ENCODE measurements at regions not wholly inside any gene's neighbourhood (a gene's known extent, or its start where the extent isn't known, plus 50 kb on each side); places are given as distances from the start of the nearest gene placed in this dataset.
A peak's percentile ranks its signal among the peaks of the same experiment; 100 is the strongest.

GRCh38 chr12:3364226-3364625 is 126.8 kb upstream of the PRMT8 start:
- no peaks in the 10 kb centered on the region for H3K9me3 ChIP-seq
- no peak overlapping the region for H3K27ac ChIP-seq
- H3K4me1 ChIP-seq, result no peaks in the 10 kb centered on the region
- TF ChIP-seq CTCF (IDR thresholded peaks at IDR 0.05), result no peak
- DNase-seq (no peak), ATAC-seq (no peak)
- H3K36me3 ChIP-seq, result no peaks in the 10 kb centered on the region
- intact Hi-C loops (cut with DNase I), result no loop called here
- H3K27me3 ChIP-seq, result peaks cover 38% of the 10 kb centered on the region
- no peak overlapping the region for H3K4me3 ChIP-seq

GRCh38 chr12:3364661-3365462 is 126.1 kb upstream of the PRMT8 start:
- DNase-seq (no peak), ATAC-seq (no peak)
- H3K9me3 ChIP-seq, result no peaks in the 10 kb centered on the region
- H3K27me3 ChIP-seq, result peaks cover 32% of the 10 kb centered on the region
- intact Hi-C loops (cut with DNase I), result no loop called here
- no peaks in the 10 kb centered on the region for H3K4me1 ChIP-seq
- TF ChIP-seq CTCF (IDR thresholded peaks at IDR 0.05), result no peak
- no peak overlapping the region for H3K4me3 ChIP-seq
- no peak overlapping the region for H3K27ac ChIP-seq
- H3K36me3 ChIP-seq, result no peaks in the 10 kb centered on the region

- Histone ChIP-seq H3K27me3 (peaks cover 31% of the 10 kb centered on the region), H3K4me1 (no peaks in the 10 kb centered on the region), H3K4me3 (no peak overlapping the region), H3K9me3 (no peaks in the 10 kb centered on the region), H3K27ac (no peak overlapping the region), H3K36me3 (no peaks in the 10 kb centered on the region)
- TF ChIP-seq CTCF (IDR thresholded peaks at IDR 0.05), result no peak
- ATAC-seq (peak; percentile 80), DNase-seq (no peak)
- intact Hi-C loops (cut with DNase I), result no loop called here
These were observed 125.3 kb upstream of the PRMT8 start for GRCh38 chr12:3365463-3366411.

GRCh38 chr12:3366451-3367110 is 124.4 kb upstream of the PRMT8 start:
- no peak for ATAC-seq
- Histone ChIP-seq H3K27ac (no peak overlapping the region), H3K4me3 (no peak overlapping the region), H3K36me3 (no peaks in the 10 kb centered on the region), H3K27me3 (peaks cover 31% of the 10 kb centered on the region), H3K4me1 (no peaks in the 10 kb centered on the region), H3K9me3 (no peaks in the 10 kb centered on the region)
- DNase-seq, result no peak
- TF ChIP-seq CTCF (IDR thresholded peaks at IDR 0.05), result no peak
- intact Hi-C loops (cut with DNase I), result no loop called here

GRCh38 chr12:3367750-3368444 is 123.1 kb upstream of the PRMT8 start:
- Histone ChIP-seq H3K36me3 (no peaks in the 10 kb centered on the region), H3K27ac (no peak overlapping the region), H3K4me3 (no peak overlapping the region), H3K4me1 (no peaks in the 10 kb centered on the region), H3K9me3 (no peaks in the 10 kb centered on the region), H3K27me3 (peaks cover 31% of the 10 kb centered on the region)
- no peak for TF ChIP-seq CTCF (IDR thresholded peaks at IDR 0.05)
- intact Hi-C loops (cut with DNase I), result no loop called here
- DNase-seq, result no peak
- ATAC-seq, result no peak

All from upper lobe of right lung (tissue), 1 donor.